Endothelial cell (in vitro differentiated cells): ENCODE measurements at regions not wholly inside any gene's neighbourhood (a gene's known extent, or its start where the extent isn't known, plus 50 kb on each side); places are given as distances from the start of the nearest gene placed in this dataset.

ENCODE experiments used
- DNase-seq: peaks from one replicate; pipeline ENCODE4 v3.0.0; 2021; ENCODE audit warnings: low spot score
- H3K27ac Mint-ChIP-seq: one replicate; pipeline ENCODE4 v1.8.0; 2021; ENCODE audit warnings: mixed read lengths, inconsistent platforms; ENCODE audit not compliant: unreplicated experiment
- H3K27me3 Mint-ChIP-seq: one replicate; pipeline ENCODE4 v1.8.0; 2021; ENCODE audit warnings: mild to moderate bottlenecking, moderate library complexity, mixed read lengths, inconsistent platforms; ENCODE audit not compliant: unreplicated experiment
- H3K36me3 Mint-ChIP-seq: one replicate; pipeline ENCODE4 v1.8.0; 2021; ENCODE audit warnings: mild to moderate bottlenecking, low read depth, mixed read lengths, inconsistent platforms; ENCODE audit not compliant: unreplicated experiment
- H3K4me1 Mint-ChIP-seq: one replicate; pipeline ENCODE4 v1.8.0; 2021; ENCODE audit warnings: mild to moderate bottlenecking, mixed read lengths, inconsistent platforms; ENCODE audit not compliant: unreplicated experiment
- H3K4me3 Mint-ChIP-seq: one replicate; pipeline ENCODE4 v1.8.0; 2021; ENCODE audit warnings: mild to moderate bottlenecking, mixed read lengths, inconsistent platforms; ENCODE audit not compliant: unreplicated experiment
- H3K9me3 Mint-ChIP-seq: one replicate; pipeline ENCODE4 v1.8.0; 2021; ENCODE audit warnings: mixed read lengths, inconsistent platforms; ENCODE audit not compliant: unreplicated experiment
- TF ChIP-seq, protein P1 (sequence below): fragments of 200-600 bp; sonication (generic); IDR thresholded peaks from one replicate; pipeline ENCODE4 v1.5.0; 2021; ENCODE audit warnings: antibody characterized with exemption; ENCODE audit not compliant: unreplicated experiment

DNA sequence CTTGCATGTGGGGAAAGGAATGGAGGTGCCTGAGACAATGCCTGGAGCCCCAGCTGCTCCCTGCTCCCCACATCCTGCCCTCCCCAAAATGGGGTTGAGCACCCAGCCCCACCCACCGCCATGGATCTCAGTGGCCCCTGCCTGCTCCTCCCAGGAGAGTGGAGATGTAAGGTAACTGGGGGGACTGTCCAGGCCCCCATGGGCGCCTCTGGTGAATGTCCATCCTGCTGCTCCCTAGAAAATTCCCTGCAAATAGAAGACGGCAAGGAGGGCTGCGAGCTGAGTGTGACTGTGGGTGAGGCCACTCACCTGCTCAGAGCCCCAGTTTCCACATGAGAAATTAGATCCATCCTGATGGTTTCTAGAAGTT, 101.6 kb downstream of the RAMP3 start:
- TF ChIP-seq, protein P1, sequence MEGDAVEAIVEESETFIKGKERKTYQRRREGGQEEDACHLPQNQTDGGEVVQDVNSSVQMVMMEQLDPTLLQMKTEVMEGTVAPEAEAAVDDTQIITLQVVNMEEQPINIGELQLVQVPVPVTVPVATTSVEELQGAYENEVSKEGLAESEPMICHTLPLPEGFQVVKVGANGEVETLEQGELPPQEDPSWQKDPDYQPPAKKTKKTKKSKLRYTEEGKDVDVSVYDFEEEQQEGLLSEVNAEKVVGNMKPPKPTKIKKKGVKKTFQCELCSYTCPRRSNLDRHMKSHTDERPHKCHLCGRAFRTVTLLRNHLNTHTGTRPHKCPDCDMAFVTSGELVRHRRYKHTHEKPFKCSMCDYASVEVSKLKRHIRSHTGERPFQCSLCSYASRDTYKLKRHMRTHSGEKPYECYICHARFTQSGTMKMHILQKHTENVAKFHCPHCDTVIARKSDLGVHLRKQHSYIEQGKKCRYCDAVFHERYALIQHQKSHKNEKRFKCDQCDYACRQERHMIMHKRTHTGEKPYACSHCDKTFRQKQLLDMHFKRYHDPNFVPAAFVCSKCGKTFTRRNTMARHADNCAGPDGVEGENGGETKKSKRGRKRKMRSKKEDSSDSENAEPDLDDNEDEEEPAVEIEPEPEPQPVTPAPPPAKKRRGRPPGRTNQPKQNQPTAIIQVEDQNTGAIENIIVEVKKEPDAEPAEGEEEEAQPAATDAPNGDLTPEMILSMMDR, result no peak
- Mint-ChIP-seq H3K4me1 (no peaks in the 10 kb centered on the region), H3K36me3 (no peaks in the 10 kb centered on the region), H3K27me3 (peaks cover 8% of the 10 kb centered on the region), H3K27ac (no peak overlapping the region), H3K4me3 (no peak overlapping the region), H3K9me3 (no peaks in the 10 kb centered on the region)
- no peak for DNase-seq

DNA sequence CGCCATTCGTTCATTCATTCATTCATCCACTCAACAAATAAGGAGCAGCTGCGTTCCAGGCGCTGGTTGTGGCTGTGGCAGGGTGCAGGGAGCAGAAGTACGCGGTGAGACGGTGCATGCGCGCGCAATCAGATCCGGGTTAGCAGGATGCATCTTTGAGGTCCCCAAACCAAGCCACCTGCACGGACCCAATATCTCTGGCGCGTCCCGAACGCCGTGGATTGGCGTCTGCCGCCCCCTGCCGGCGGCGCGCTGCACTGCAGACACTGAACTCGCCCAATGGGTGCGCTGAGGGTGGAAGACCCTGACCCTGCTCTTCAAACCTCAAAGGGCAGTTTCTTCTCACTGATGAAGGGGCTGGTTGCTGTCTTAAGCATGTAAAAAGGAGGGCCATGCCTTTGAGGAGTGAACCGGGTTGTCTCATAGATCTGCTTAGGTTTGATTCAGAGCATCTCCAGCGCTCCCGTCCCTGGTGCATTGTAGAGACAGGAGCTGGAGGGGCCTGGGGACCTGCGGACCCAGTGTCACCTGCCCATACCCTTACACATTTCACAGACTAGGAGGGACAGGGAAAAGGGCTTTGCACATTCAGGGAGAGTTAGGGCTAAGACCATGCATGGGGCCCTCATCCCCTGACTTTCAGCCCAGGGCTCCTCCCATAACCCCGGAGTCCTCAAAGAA, 102.5 kb downstream of the RAMP3 start:
- TF ChIP-seq, protein P1, result peak; percentile 99
- Mint-ChIP-seq H3K4me3 (no peak overlapping the region), H3K27me3 (peaks cover 8% of the 10 kb centered on the region), H3K36me3 (no peaks in the 10 kb centered on the region), H3K27ac (no peak overlapping the region), H3K9me3 (no peaks in the 10 kb centered on the region), H3K4me1 (no peaks in the 10 kb centered on the region)
- DNase-seq, result peak; percentile 81

- DNase-seq, result no peak
- no peaks in the 10 kb centered on the region for H3K9me3 Mint-ChIP-seq
- H3K4me1 Mint-ChIP-seq, result no peaks in the 10 kb centered on the region
- H3K36me3 Mint-ChIP-seq, result no peaks in the 10 kb centered on the region
- TF ChIP-seq, protein P1, result no peak
- H3K27ac Mint-ChIP-seq, result no peak overlapping the region
- no peak overlapping the region for H3K4me3 Mint-ChIP-seq
- H3K27me3 Mint-ChIP-seq, result peaks cover 2% of the 10 kb centered on the region
Observed at GRCh38 chr7:45267262-45267661, 109.7 kb downstream of the RAMP3 start.

DNA sequence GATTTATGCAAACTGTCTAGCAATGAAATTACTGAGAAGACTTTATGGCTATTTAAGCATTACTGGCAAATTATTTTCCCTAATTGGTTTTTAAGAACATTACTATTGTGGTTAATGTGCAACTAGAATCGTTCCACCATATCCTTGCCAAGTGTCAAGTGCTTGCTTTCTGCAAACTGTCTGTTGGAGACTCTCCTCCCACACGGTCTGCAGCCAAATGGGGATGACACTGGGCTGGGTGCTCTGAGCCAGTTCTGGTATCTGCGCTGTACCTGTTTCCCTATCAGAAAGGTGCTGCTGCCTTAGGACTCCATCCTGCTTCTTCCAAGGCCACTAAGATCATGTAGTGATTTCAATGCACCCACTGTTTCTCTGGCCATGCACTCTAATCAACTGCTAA, 110.4 kb downstream of the RAMP3 start:
- TF ChIP-seq, protein P1, result no peak
- peaks cover 2% of the 10 kb centered on the region for H3K27me3 Mint-ChIP-seq
- H3K4me1 Mint-ChIP-seq, result no peaks in the 10 kb centered on the region

DNA sequence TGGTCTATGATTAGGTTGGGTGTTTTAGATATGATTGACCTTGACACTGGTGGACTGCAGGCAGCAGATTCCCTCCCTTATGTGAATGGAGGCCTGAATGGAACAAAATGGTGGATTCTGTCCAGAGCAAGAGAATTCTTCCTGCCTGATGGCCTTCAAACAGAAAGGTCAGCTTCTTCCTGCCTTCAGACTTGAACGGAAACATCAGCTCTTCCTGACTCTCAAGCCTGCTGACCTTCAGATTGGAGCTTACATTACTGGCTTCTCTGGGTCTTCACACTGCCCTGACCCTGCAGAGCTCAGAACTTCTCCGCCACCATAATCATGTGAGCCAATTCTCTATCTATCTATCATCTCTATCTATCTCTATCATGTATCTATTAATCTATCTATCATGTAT, 111.6 kb downstream of the RAMP3 start:
- H3K9me3 Mint-ChIP-seq, result no peaks in the 10 kb centered on the region
- H3K27me3 Mint-ChIP-seq, result peaks cover 2% of the 10 kb centered on the region
- no peaks in the 10 kb centered on the region for H3K36me3 Mint-ChIP-seq
- TF ChIP-seq, protein P1, result no peak
- no peaks in the 10 kb centered on the region for H3K4me1 Mint-ChIP-seq
- H3K27ac Mint-ChIP-seq, result no peak overlapping the region
- no peak for DNase-seq
- H3K4me3 Mint-ChIP-seq, result no peak overlapping the region

More for the DNA sequence above, 110.4 kb downstream of the RAMP3 start:
- DNase-seq, result no peak
- Mint-ChIP-seq H3K4me3 (no peak overlapping the region), H3K9me3 (no peaks in the 10 kb centered on the region), H3K36me3 (no peaks in the 10 kb centered on the region), H3K27ac (no peak overlapping the region)
